ENCODE measurements at regions not wholly inside any gene's neighbourhood (a gene's known extent, or its start where the extent isn't known, plus 50 kb on each side); places are given as distances from the start of the nearest gene placed in this dataset.

GRCh38 chr14:94963051-94963450 lies 193.1 kb upstream of the GSC start:
- H3K36me3 ChIP-seq, result no peaks in the 10 kb centered on the region
- 57% methylated on average over 8 of the region's 8 CpGs for WGBS (ENCODE audit: insufficient coverage, low coverage, low lambda C conversion rate, missing lambda C conversion rate)
- ATAC-seq (no peak), DNase-seq (no peak)
- intact Hi-C loops (cut with DNase I), result no loop called here
- H3K27me3 ChIP-seq, result no peaks in the 10 kb centered on the region
- no peak overlapping the region for H3K4me3 ChIP-seq
- no peaks in the 10 kb centered on the region for H3K9me3 ChIP-seq
- no peaks in the 10 kb centered on the region for H3K4me1 ChIP-seq
- no peak overlapping the region for H3K27ac ChIP-seq
- TF ChIP-seq POLR2A (IDR thresholded peaks at IDR 0.05), result no peak
- no peak for TF ChIP-seq CTCF (IDR thresholded peaks at IDR 0.05)

GRCh38 chr14:94962166-94962575 lies 192.3 kb upstream of the GSC start:
- TF ChIP-seq POLR2A (IDR thresholded peaks at IDR 0.05), result no peak
- no peak for TF ChIP-seq CTCF (IDR thresholded peaks at IDR 0.05)
- intact Hi-C loops (cut with DNase I), result no loop called here
- Histone ChIP-seq H3K27me3 (no peaks in the 10 kb centered on the region), H3K4me1 (no peaks in the 10 kb centered on the region), H3K9me3 (no peaks in the 10 kb centered on the region), H3K27ac (no peak overlapping the region), H3K36me3 (no peaks in the 10 kb centered on the region), H3K4me3 (no peak overlapping the region)
- 27% methylated on average over 3 of the region's 7 CpGs for WGBS (ENCODE audit: insufficient coverage, low coverage, low lambda C conversion rate, missing lambda C conversion rate)
- DNase-seq (no peak), ATAC-seq (no peak)

- Histone ChIP-seq H3K27ac (no peak overlapping the region), H3K4me3 (no peak overlapping the region), H3K9me3 (no peaks in the 10 kb centered on the region), H3K4me1 (no peaks in the 10 kb centered on the region), H3K36me3 (no peaks in the 10 kb centered on the region), H3K27me3 (no peaks in the 10 kb centered on the region)
- WGBS (ENCODE audit: insufficient coverage, low coverage, low lambda C conversion rate, missing lambda C conversion rate), result 41% methylated on average over 12 of the region's 19 CpGs
- no peak for TF ChIP-seq POLR2A (IDR thresholded peaks at IDR 0.05)
- no peak for TF ChIP-seq CTCF (IDR thresholded peaks at IDR 0.05)
- intact Hi-C loops (cut with DNase I), result no loop called here
- no peak for ATAC-seq
- DNase-seq, result no peak
Measured at GRCh38 chr14:94961386-94962165, 191.7 kb upstream of the GSC start.

- WGBS (ENCODE audit: insufficient coverage, low coverage, low lambda C conversion rate, missing lambda C conversion rate), result 58% methylated on average over 6 of the region's 9 CpGs
- DNase-seq (no peak), ATAC-seq (no peak)
- Histone ChIP-seq H3K9me3 (no peaks in the 10 kb centered on the region), H3K4me1 (no peaks in the 10 kb centered on the region), H3K27ac (no peak overlapping the region), H3K36me3 (no peaks in the 10 kb centered on the region), H3K4me3 (no peak overlapping the region), H3K27me3 (no peaks in the 10 kb centered on the region)
- intact Hi-C loops (cut with DNase I), result no loop called here
- TF ChIP-seq CTCF (IDR thresholded peaks at IDR 0.05) (no peak), POLR2A (IDR thresholded peaks at IDR 0.05) (no peak)
Measured at GRCh38 chr14:94960285-94961001, 190.5 kb upstream of the GSC start.

Measured in right lobe of liver (tissue), 6 donors.